B cell (primary cell): ENCODE measurements at regions not wholly inside any gene's neighbourhood (a gene's known extent, or its start where the extent isn't known, plus 50 kb on each side); places are given as distances from the start of the nearest gene placed in this dataset.
"Not testable (repeated sequence)": the region's sequence is repeated elsewhere in the genome, so short reads cannot be mapped to it uniquely, and the experiment has no call there.

Experiments used
- ATAC-seq: fragments of 200-7000 bp; cut with Tn5 transposase; one replicate; pipeline ENCODE4 v1.10.0; 2021; ENCODE audit warnings: low read depth, mild to moderate bottlenecking, moderate number of reproducible peaks, moderate library complexity
- CTCF ChIA-PET: fragments of 350-600 bp; sonication (Branson Sonifier 250); formaldehyde crosslinking; loops from one replicate; lab custom pipeline; 2021; ENCODE audit warnings: antibody characterized with exemption, inconsistent platforms; lab: Charles Lee
- POLR2A ChIA-PET: fragments of 350-600 bp; sonication (Branson Sonifier 250); formaldehyde crosslinking; loops from one replicate; lab custom pipeline; 2021; ENCODE audit warnings: antibody characterized with exemption; lab: Charles Lee
- DNase-seq: peaks from one replicate; pipeline ENCODE4 v3.0.0; 2013
- H2AFZ ChIP-seq: 2 replicates; pipeline ENCODE4 v1.6.1; 2012; ENCODE audit warnings: mild to moderate bottlenecking, low read depth, low read length; ENCODE audit not compliant: insufficient read depth, poor library complexity, severe bottlenecking
- H3K27ac ChIP-seq, 2 donors: 1 replicate in 1 of 2; 2 replicates in 1 of 2; pipeline ENCODE4 v1.5.1; 2012 to 2013; ENCODE audit warnings: low read length in 2 of 2, mild to moderate bottlenecking in 2 of 2, moderate library complexity in 1 of 2
- H3K27me3 ChIP-seq, 4 experiments: fragments of 200-600 bp in 1 of 4; sonication (generic) in 1 of 4; replicated peaks in 1 of 4; 1 replicate in 2 of 4; 2 replicates in 2 of 4; pipeline versions ENCODE4 v1.6.1 to v1.7.0; 2013 to 2016; ENCODE audit warnings: low read length in 3 of 4, mild to moderate bottlenecking in 2 of 4, mixed read lengths in 1 of 4, moderate library complexity in 1 of 4; ENCODE audit not compliant: insufficient read depth in 4 of 4, control insufficient read depth in 3 of 4; ENCODE audit errors: control extremely low read depth in 1 of 4
- H3K36me3 ChIP-seq, 2 experiments: replicated peaks in 1 of 2; 1 replicate in 1 of 2; 2 replicates in 1 of 2; pipeline versions ENCODE4 v1.6.1 to v1.7.1; 2013; ENCODE audit warnings: low read length in 1 of 2; ENCODE audit not compliant: insufficient read depth in 2 of 2, control insufficient read depth in 1 of 2; ENCODE audit errors: control extremely low read depth in 1 of 2, extremely low read depth in 1 of 2
- H3K4me1 ChIP-seq, 2 donors: fragments of 200-600 bp in 1 of 2; sonication (generic) in 1 of 2; 1 replicate in 1 of 2; 2 replicates in 1 of 2; pipeline versions ENCODE4 v1.5.1 to v1.6.1; 2013 to 2017; ENCODE audit warnings: low read length in 2 of 2; ENCODE audit not compliant: control insufficient read depth in 2 of 2, insufficient read depth in 2 of 2
- H3K4me2 ChIP-seq: replicated peaks from 2 replicates; pipeline ENCODE3; 2012; ENCODE audit warnings: mild to moderate bottlenecking, low read depth, low read length; ENCODE audit not compliant: poor library complexity, severe bottlenecking
- H3K4me3 ChIP-seq, 5 experiments: fragments of 200-600 bp in 1 of 5; sonication (generic) in 1 of 5; 1 replicate in 3 of 5; 2 replicates in 2 of 5; pipeline versions ENCODE4 v1.5.1 to v1.7.0; 2011 to 2016; ENCODE audit warnings: low read length in 4 of 5, mild to moderate bottlenecking in 4 of 5, low read depth in 2 of 5, control low read depth in 1 of 5, moderate library complexity in 1 of 5; ENCODE audit not compliant: insufficient read depth in 1 of 5; ENCODE audit errors: control extremely low read depth in 1 of 5, extremely low read depth in 1 of 5
- H3K79me2 ChIP-seq: fragments of 200-600 bp; sonication (generic); one replicate; pipeline ENCODE4 v1.6.0; 2016; ENCODE audit warnings: low read length; ENCODE audit not compliant: control insufficient read depth, insufficient read depth
- H3K9ac ChIP-seq: fragments of 200-600 bp; sonication (generic); 2 replicates; pipeline ENCODE4 v1.6.1; 2017; ENCODE audit warnings: mild to moderate bottlenecking, low read length, moderate library complexity
- H3K9me3 ChIP-seq, 3 donors: one replicate each; pipeline versions ENCODE4 v1.6.1 to v1.7.1; 2013; ENCODE audit warnings: low read length in 2 of 3; ENCODE audit not compliant: control insufficient read depth in 2 of 3, insufficient read depth in 1 of 3; ENCODE audit errors: control extremely low read depth in 1 of 3
- H4K20me1 ChIP-seq: 2 replicates; pipeline ENCODE4 v1.6.0; 2012; ENCODE audit warnings: mild to moderate bottlenecking, low read length; ENCODE audit not compliant: insufficient read depth, control insufficient read depth, poor library complexity, severe bottlenecking
- H3K27ac Mint-ChIP-seq: one replicate; pipeline ENCODE4 v1.8.0; 2021; ENCODE audit warnings: mixed read lengths
- H3K27me3 Mint-ChIP-seq: one replicate; pipeline ENCODE4 v1.8.0; 2021; ENCODE audit warnings: mixed read lengths
- H3K4me1 Mint-ChIP-seq: one replicate; pipeline ENCODE4 v1.8.0; 2021; ENCODE audit warnings: mixed read lengths
- H3K4me3 Mint-ChIP-seq: one replicate; pipeline ENCODE4 v1.8.0; 2021; ENCODE audit warnings: mixed read lengths
- H3K9me3 Mint-ChIP-seq: one replicate; pipeline ENCODE4 v1.8.0; 2022; ENCODE audit warnings: mixed read lengths; ENCODE audit not compliant: insufficient read depth
- EZH2 ChIP-seq: IDR thresholded peaks from 2 replicates; pipeline ENCODE4 v1.6.1; 2012; ENCODE audit warnings: borderline replicate concordance, low read depth, mild to moderate bottlenecking, moderate library complexity, low read length; ENCODE audit not compliant: insufficient read depth, poor library complexity, severe bottlenecking
- WGBS: methylation state at CpG from one replicate; pipeline ENCODE4 v1.1.5; 2013; ENCODE audit warnings: missing lambda C conversion rate; ENCODE audit not compliant: insufficient coverage; 5-methylcytosine and 5-hydroxymethylcytosine counted together
- intact Hi-C: fragments of 100-400 bp; cut with micrococcal nuclease; formaldehyde crosslinking; loops from one replicate; pipeline ENCODE4 v1.10.0; 2022
- TF ChIP-seq, protein P1 (sequence below): fragments of 200-600 bp; IDR thresholded peaks from one replicate; pipeline ENCODE4 v1.8.0; 2022; ENCODE audit warnings: antibody characterized with exemption, mild to moderate bottlenecking

DNA sequence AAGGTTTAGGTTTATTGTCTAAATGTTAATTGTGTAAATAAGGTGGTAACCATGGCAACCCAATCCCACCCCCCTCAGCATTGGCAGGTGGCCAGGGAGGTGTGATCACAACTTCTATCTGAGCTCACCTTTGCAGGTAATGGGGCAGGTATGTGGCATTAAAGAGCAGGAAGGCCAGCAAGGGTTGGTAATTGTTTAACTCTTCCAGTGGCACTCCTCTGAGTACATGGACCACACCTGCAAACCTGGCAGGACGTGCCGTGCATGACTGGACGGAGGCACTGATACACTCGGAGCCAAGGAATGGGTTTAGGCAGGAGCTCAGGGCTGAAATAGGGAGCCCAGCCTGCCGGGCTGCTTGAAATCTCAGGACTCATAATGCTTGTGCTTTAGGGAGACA is 107.0 kb upstream of the BMP2 start:
- H3K4me2 ChIP-seq = no peak overlapping the region
- no peaks in the 10 kb centered on the region for H3K36me3 ChIP-seq
- no peaks in the 10 kb centered on the region for H4K20me1 ChIP-seq
- POLR2A ChIA-PET = no interaction called here
- H3K9me3 ChIP-seq = no peaks in the 10 kb centered on the region
- no peaks in the 10 kb centered on the region for H3K79me2 ChIP-seq
- H3K4me1 ChIP-seq = no peaks in the 10 kb centered on the region
- no peak overlapping the region for H3K4me3 Mint-ChIP-seq
- CTCF ChIA-PET = no interaction called here
- no peaks in the 10 kb centered on the region for H3K9me3 Mint-ChIP-seq
- no peak overlapping the region for H2AFZ ChIP-seq
- no peak for TF ChIP-seq EZH2
- TF ChIP-seq, protein P1, sequence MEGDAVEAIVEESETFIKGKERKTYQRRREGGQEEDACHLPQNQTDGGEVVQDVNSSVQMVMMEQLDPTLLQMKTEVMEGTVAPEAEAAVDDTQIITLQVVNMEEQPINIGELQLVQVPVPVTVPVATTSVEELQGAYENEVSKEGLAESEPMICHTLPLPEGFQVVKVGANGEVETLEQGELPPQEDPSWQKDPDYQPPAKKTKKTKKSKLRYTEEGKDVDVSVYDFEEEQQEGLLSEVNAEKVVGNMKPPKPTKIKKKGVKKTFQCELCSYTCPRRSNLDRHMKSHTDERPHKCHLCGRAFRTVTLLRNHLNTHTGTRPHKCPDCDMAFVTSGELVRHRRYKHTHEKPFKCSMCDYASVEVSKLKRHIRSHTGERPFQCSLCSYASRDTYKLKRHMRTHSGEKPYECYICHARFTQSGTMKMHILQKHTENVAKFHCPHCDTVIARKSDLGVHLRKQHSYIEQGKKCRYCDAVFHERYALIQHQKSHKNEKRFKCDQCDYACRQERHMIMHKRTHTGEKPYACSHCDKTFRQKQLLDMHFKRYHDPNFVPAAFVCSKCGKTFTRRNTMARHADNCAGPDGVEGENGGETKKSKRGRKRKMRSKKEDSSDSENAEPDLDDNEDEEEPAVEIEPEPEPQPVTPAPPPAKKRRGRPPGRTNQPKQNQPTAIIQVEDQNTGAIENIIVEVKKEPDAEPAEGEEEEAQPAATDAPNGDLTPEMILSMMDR = no peak
- intact Hi-C loops = no loop called here
- DNase-seq = no peak
- no peak overlapping the region for H3K27ac ChIP-seq
- no peaks in the 10 kb centered on the region for H3K4me1 Mint-ChIP-seq
- ATAC-seq = no peak
- no peak overlapping the region for H3K27ac Mint-ChIP-seq
- 95% methylated on average over 4 of the region's 5 CpGs for WGBS
- no peak overlapping the region for H3K9ac ChIP-seq
- H3K4me3 ChIP-seq = no peak overlapping the region
- no peaks in the 10 kb centered on the region for H3K27me3 Mint-ChIP-seq
- no peaks in the 10 kb centered on the region for H3K27me3 ChIP-seq

DNA sequence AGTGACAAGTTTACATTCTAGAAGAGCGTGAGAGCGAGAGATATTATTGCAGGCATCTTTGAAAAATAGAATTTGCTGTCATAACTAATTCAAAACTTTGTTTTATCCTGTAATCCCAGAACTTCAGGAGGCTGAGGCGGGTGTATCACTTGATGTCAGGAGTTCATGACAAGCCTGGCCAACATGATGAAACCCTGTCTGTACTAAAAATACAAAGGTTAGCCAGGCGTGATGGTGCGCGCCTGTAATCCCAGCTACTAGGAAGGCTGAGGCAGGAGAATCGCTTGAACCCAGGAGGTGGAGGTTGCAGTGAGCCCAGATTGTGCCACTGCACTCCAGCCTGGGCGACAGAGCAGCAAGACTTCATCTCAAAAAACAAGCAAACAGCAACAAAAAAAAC is 108.6 kb upstream of the BMP2 start:
- H3K27ac Mint-ChIP-seq, CTCF ChIA-PET, H3K4me3 Mint-ChIP-seq, intact Hi-C loops, H3K79me2 ChIP-seq, H3K4me3 ChIP-seq, DNase-seq, H3K27me3 Mint-ChIP-seq, H3K27me3 ChIP-seq, H3K9me3 Mint-ChIP-seq, H3K36me3 ChIP-seq, POLR2A ChIA-PET, H3K27ac ChIP-seq, H3K9ac ChIP-seq, H2AFZ ChIP-seq, H3K4me2 ChIP-seq, H3K9me3 ChIP-seq, H4K20me1 ChIP-seq, ATAC-seq, H3K4me1 ChIP-seq, H3K4me1 Mint-ChIP-seq: not testable (repeated sequence)
- 100% methylated on average over 1 of the region's 8 CpGs for WGBS
